AG04450 (cell line): ENCODE measurements at regions not wholly inside any gene's neighbourhood (a gene's known extent, or its start where the extent isn't known, plus 50 kb on each side); places are given as distances from the start of the nearest gene placed in this dataset.
"Not testable (repeated sequence)": the region's sequence is repeated elsewhere in the genome, so short reads cannot be mapped to it uniquely, and the experiment has no call there.

ENCODE experiments used
- CTCF ChIA-PET: fragments of 300-600, 350-600 bp; formaldehyde crosslinking; extraction: SDS; loops from one replicate; lab custom pipeline; 2022; ENCODE audit warnings: antibody characterized with exemption, inconsistent platforms; lab: Charles Lee
- POLR2A ChIA-PET: fragments of 350-600 bp; formaldehyde crosslinking; extraction: SDS; loops from one replicate; lab custom pipeline; 2021; ENCODE audit warnings: antibody characterized with exemption, inconsistent platforms; lab: Yijun Ruan, JAX
- DNase-seq: peaks from one replicate; pipeline ENCODE4 v3.0.0-alpha.2; 2011; ENCODE audit warnings: low read depth, low spot score
- H3K27ac ChIP-seq: one replicate; pipeline ENCODE4 v1.5.1; 2012; ENCODE audit warnings: low read depth, low read length, control low read depth
- H3K27me3 ChIP-seq: one replicate; pipeline ENCODE4 v1.6.0; 2012; ENCODE audit warnings: low read length; ENCODE audit not compliant: control insufficient read depth, insufficient read depth
- H3K4me3 ChIP-seq: 2 replicates; pipeline ENCODE4 v1.5.1; 2011; ENCODE audit warnings: mild to moderate bottlenecking, low read depth, low read length, control low read depth
- H3K9me3 ChIP-seq: 2 replicates; pipeline ENCODE4 v1.5.1; 2012; ENCODE audit warnings: low read length; ENCODE audit not compliant: control insufficient read depth, insufficient read depth

- H3K27me3 ChIP-seq, H3K9me3 ChIP-seq, DNase-seq, H3K4me3 ChIP-seq, H3K27ac ChIP-seq, POLR2A ChIA-PET, CTCF ChIA-PET: not testable (repeated sequence)
These were observed 50.2 kb upstream of the FCGR2A start for GRCh38 chr1:161454865-161455707.

GRCh38 chr1:161453950-161454864 lies 51.0 kb upstream of the FCGR2A start:
- H3K9me3 ChIP-seq, DNase-seq, H3K27ac ChIP-seq, CTCF ChIA-PET, H3K27me3 ChIP-seq, POLR2A ChIA-PET, H3K4me3 ChIP-seq: not testable (repeated sequence)

GRCh38 chr1:161451698-161452348 lies 53.4 kb upstream of the FCGR2A start:
- CTCF ChIA-PET, H3K4me3 ChIP-seq, H3K9me3 ChIP-seq: not testable (repeated sequence)

GRCh38 chr1:161447760-161448332 lies 57.4 kb upstream of the FCGR2A start:
- POLR2A ChIA-PET, H3K27me3 ChIP-seq, H3K9me3 ChIP-seq, H3K4me3 ChIP-seq, H3K27ac ChIP-seq, CTCF ChIA-PET, DNase-seq: not testable (repeated sequence)

More at GRCh38 chr1:161451698-161452348, 53.4 kb upstream of the FCGR2A start:
- H3K27me3 ChIP-seq, DNase-seq, POLR2A ChIA-PET, H3K27ac ChIP-seq: not testable (repeated sequence)

GRCh38 chr1:161447040-161447759 lies 58.1 kb upstream of the FCGR2A start:
- H3K27me3 ChIP-seq, H3K27ac ChIP-seq, H3K4me3 ChIP-seq, POLR2A ChIA-PET, CTCF ChIA-PET, DNase-seq, H3K9me3 ChIP-seq: not testable (repeated sequence)

GRCh38 chr1:161444725-161445124 lies 60.5 kb upstream of the FCGR2A start:
- H3K27me3 ChIP-seq, H3K4me3 ChIP-seq, H3K9me3 ChIP-seq, DNase-seq, CTCF ChIA-PET, POLR2A ChIA-PET, H3K27ac ChIP-seq: not testable (repeated sequence)

GRCh38 chr1:161444255-161444654 lies 61.0 kb upstream of the FCGR2A start:
- DNase-seq, H3K27ac ChIP-seq, POLR2A ChIA-PET, H3K27me3 ChIP-seq, H3K9me3 ChIP-seq, H3K4me3 ChIP-seq, CTCF ChIA-PET: not testable (repeated sequence)
